Mesothelial cell of epicardium (in vitro differentiated cells): ENCODE measurements at regions not wholly inside any gene's neighbourhood (a gene's known extent, or its start where the extent isn't known, plus 50 kb on each side); places are given as distances from the start of the nearest gene placed in this dataset.

Source experiments
- DNase-seq, 2 experiments: peaks; one replicate each; pipeline ENCODE4 v3.0.0; 2021; ENCODE audit warnings: low spot score in 2 of 2; ENCODE audit not compliant: unreplicated experiment in 2 of 2
- H3K27ac Mint-ChIP-seq: 2 replicates; pipeline ENCODE4 v1.8.0; 2021; ENCODE audit warnings: mixed read lengths
- H3K27me3 Mint-ChIP-seq: 2 replicates; pipeline ENCODE4 v1.8.0; 2021; ENCODE audit warnings: low read depth, mixed read lengths
- H3K36me3 Mint-ChIP-seq: 2 replicates; pipeline ENCODE4 v1.8.0; 2021; ENCODE audit warnings: mixed read lengths
- H3K4me1 Mint-ChIP-seq: 2 replicates; pipeline ENCODE4 v1.8.0; 2021; ENCODE audit warnings: mixed read lengths
- H3K4me3 Mint-ChIP-seq: 2 replicates; pipeline ENCODE4 v1.8.0; 2021; ENCODE audit warnings: mild to moderate bottlenecking, moderate library complexity, mixed read lengths
- H3K9me3 Mint-ChIP-seq: 2 replicates; pipeline ENCODE4 v1.8.0; 2021; ENCODE audit warnings: mixed read lengths
- CTCF ChIP-seq: fragments of 200-600 bp; sonication (generic); IDR thresholded peaks from one replicate; pipeline ENCODE4 v1.5.0; 2021; ENCODE audit warnings: antibody characterized with exemption; ENCODE audit not compliant: unreplicated experiment

GRCh38 chr5:113776168-113776567, 262.7 kb downstream of the YTHDC2 start:
- Mint-ChIP-seq H3K27ac (no peak overlapping the region), H3K4me1 (peaks cover 9% of the 10 kb centered on the region), H3K36me3 (no peaks in the 10 kb centered on the region), H3K27me3 (no peaks in the 10 kb centered on the region), H3K4me3 (no peak overlapping the region), H3K9me3 (no peaks in the 10 kb centered on the region)
- DNase-seq = no peak
- TF ChIP-seq CTCF = no peak

- Mint-ChIP-seq H3K9me3 (no peaks in the 10 kb centered on the region), H3K27me3 (no peaks in the 10 kb centered on the region), H3K36me3 (no peaks in the 10 kb centered on the region), H3K4me1 (peaks cover 9% of the 10 kb centered on the region), H3K27ac (no peak overlapping the region), H3K4me3 (no peak overlapping the region)
- DNase-seq = no peak
- no peak for TF ChIP-seq CTCF
Measured at GRCh38 chr5:113776832-113777525, 263.5 kb downstream of the YTHDC2 start.

- H3K4me3 Mint-ChIP-seq = no peak overlapping the region
- TF ChIP-seq CTCF = no peak
- H3K4me1 Mint-ChIP-seq = peaks cover 9% of the 10 kb centered on the region
- no peak for DNase-seq
- H3K9me3 Mint-ChIP-seq = no peaks in the 10 kb centered on the region
- H3K27me3 Mint-ChIP-seq = no peaks in the 10 kb centered on the region
- H3K27ac Mint-ChIP-seq = no peak overlapping the region
- H3K36me3 Mint-ChIP-seq = no peaks in the 10 kb centered on the region
Measured at GRCh38 chr5:113778147-113778546, 264.7 kb downstream of the YTHDC2 start.

- H3K27ac Mint-ChIP-seq = no peak overlapping the region
- DNase-seq = no peak
- no peaks in the 10 kb centered on the region for H3K27me3 Mint-ChIP-seq
- H3K9me3 Mint-ChIP-seq = no peaks in the 10 kb centered on the region
- peaks cover 4% of the 10 kb centered on the region for H3K4me1 Mint-ChIP-seq
- H3K4me3 Mint-ChIP-seq = no peak overlapping the region
- no peaks in the 10 kb centered on the region for H3K36me3 Mint-ChIP-seq
- no peak for TF ChIP-seq CTCF
Measured at GRCh38 chr5:113788141-113788655, 274.7 kb downstream of the YTHDC2 start.

- Mint-ChIP-seq H3K27ac (no peak overlapping the region), H3K4me3 (no peak overlapping the region), H3K4me1 (peaks cover 4% of the 10 kb centered on the region), H3K27me3 (no peaks in the 10 kb centered on the region), H3K36me3 (no peaks in the 10 kb centered on the region), H3K9me3 (no peaks in the 10 kb centered on the region)
- no peak for DNase-seq
- no peak for TF ChIP-seq CTCF
Measured at GRCh38 chr5:113789769-113790168, 276.3 kb downstream of the YTHDC2 start.

GRCh38 chr5:113792806-113793205, 279.3 kb downstream of the YTHDC2 start:
- H3K9me3 Mint-ChIP-seq = no peaks in the 10 kb centered on the region
- H3K4me1 Mint-ChIP-seq = peaks cover 4% of the 10 kb centered on the region
- H3K27ac Mint-ChIP-seq = no peak overlapping the region
- no peaks in the 10 kb centered on the region for H3K27me3 Mint-ChIP-seq
- no peaks in the 10 kb centered on the region for H3K36me3 Mint-ChIP-seq
- TF ChIP-seq CTCF = no peak
- no peak for DNase-seq
- no peak overlapping the region for H3K4me3 Mint-ChIP-seq
